Daoy (cell line): ENCODE measurements at regions not wholly inside any gene's neighbourhood (a gene's known extent, or its start where the extent isn't known, plus 50 kb on each side); places are given as distances from the start of the nearest gene placed in this dataset.
"Not testable (repeated sequence)": the region's sequence is repeated elsewhere in the genome, so short reads cannot be mapped to it uniquely, and the experiment has no call there.

ENCODE experiments used
- DNase-seq: peaks from one replicate; pipeline ENCODE4 v3.0.0-alpha.2; 2015; ENCODE audit warnings: low read depth

GRCh38 chr10:34015700-34016099 lies 681.2 kb upstream of the NRP1 start:
- no peak for DNase-seq

GRCh38 chr10:34013235-34013634 lies 678.8 kb upstream of the NRP1 start:
- no peak for DNase-seq

DNA sequence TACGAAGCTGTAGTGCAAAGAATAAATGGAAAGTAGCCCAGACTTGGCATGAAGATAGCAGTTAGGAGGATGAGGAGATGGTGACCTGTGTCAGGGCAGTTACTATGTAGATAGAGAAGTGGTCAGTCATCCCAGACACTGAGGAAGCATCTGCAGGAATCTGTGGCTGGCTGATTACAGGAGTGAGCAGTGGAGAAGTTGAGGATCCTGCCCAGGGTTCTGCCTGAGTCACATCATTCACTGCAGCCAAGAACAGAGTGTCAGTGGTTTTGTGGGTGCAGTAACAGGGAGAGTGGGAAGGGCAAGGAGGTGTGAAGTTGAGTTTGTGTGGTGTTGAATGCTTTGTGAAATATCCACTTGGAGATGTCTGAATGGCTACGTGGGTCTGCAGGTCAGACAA lies 676.4 kb upstream of the NRP1 start:
- DNase-seq, result no peak

GRCh38 chr10:34010228-34010627 lies 675.8 kb upstream of the NRP1 start:
- DNase-seq, result not testable (repeated sequence)

DNA sequence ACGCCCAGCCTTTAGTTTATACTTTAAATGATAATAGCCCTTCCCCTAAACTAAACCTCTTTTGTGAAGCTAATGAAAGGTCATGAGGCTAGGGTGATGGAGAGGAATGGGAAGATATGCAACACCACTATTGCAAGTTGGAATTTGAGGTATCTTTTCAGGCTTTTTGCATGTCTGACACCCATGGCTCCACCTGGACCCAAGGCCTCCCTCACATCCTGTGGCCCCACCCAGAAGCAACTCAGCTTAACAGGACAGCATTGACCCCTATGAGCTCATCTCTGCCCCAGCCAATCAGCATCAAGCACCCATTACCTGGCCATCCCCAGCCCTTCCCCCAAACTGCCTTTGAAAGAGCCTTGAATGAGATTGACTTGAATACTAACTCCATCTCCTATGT lies 674.2 kb upstream of the NRP1 start:
- DNase-seq, result no peak

GRCh38 chr10:34006471-34006870 lies 672.0 kb upstream of the NRP1 start:
- no peak for DNase-seq

DNA sequence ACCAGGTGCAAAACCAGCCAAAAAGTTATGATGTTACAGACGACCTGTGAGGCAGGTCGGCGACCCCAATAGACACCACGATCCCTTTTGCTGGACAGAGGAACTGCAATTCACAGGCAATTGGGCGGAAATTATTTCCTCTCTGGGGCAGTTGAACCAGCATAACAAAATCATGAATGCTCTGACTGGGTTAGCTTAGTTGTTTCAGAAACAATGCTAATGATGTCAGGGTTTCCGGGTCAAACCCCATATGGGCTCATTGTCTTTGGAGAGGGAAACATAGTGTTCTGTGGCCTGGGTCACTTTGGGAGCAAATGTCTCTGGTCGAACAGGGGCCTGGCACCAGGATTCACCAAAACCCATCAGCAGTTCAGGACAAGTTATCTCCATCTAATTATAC lies 669.1 kb upstream of the NRP1 start:
- no peak for DNase-seq

DNA sequence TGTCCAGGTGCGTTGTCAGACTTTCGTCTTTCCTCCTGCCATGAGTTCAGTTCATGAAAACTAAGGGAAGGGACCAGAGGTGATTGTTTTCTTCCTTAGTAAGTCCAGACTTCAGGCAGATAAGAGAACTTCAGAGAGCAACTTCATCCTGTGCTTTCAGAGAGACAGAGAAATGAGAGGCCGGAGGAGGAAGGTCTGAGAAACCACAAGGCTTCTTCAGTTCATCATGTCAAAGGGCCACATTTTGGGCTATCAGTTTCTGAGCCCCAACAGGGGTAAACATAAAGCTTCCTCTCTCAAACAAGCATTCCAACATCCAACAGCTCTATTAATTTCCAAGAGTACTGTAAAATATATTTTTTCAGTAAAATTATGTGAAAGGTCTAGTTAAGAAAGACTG lies 668.4 kb upstream of the NRP1 start:
- DNase-seq, result no peak

DNA sequence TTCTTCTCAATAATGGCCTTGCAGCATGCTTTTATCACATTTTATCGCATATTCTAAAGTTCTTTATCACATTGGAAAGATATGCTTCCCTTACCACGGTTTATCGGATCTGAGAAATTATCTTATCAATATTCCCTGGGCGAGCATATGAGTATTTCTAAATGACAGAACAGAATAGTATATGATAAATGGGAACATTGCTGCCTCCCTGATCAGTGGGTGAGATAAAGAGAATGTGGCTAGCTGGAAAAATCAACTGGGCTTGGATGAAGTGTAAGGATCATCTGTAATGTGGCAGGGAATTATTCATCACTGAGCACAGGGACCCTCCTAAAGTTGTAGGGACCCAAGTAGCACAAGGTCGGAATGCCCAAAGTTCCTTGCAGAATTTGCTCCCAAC lies 667.4 kb upstream of the NRP1 start:
- no peak for DNase-seq

DNA sequence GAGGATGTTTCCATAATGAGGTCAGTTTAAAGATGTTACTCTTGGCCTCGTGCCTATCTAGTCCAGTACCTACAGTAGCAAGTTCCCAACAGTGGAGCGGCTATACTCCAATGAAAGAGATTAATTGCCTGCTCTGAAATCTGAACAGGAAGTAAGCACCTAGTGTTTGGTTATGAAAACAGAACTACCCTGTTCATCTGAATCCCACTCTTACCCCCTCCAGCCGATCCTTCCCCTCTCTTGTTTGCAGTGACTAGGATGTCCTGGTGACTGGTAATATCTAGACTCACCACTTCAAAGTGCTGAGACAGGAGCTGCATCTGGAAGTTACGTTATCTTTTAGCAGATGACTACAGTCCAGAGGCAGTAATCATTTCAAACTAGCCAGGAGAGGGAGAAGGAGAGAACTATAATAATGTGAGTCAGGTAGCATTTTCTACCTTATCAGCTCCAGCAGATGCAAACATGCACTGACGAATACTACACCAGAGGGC lies 666.7 kb upstream of the NRP1 start:
- DNase-seq, result peak; percentile 6

DNA sequence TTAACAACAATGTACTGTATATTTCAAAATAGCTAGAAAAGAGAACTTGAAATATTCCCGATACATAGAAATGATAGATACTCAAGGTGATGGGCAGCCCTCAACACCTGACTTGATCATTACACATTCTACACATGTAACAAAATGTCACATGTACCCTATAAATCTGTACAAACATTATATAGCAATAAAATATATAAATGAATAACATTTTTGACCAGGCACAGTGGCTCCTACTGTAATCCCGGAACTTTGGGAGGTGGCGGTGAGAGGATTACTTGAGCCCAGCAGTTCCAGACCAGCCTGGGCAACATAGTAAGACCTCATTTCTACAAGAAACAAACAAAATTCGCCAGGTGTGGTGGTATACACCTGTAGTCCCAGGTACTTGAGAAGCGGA lies 659.5 kb upstream of the NRP1 start:
- DNase-seq, result no peak

GRCh38 chr10:33991924-33992323 lies 657.5 kb upstream of the NRP1 start:
- no peak for DNase-seq

- no peak for DNase-seq
Measured at GRCh38 chr10:33986515-33986914, 652.0 kb upstream of the NRP1 start.

DNA sequence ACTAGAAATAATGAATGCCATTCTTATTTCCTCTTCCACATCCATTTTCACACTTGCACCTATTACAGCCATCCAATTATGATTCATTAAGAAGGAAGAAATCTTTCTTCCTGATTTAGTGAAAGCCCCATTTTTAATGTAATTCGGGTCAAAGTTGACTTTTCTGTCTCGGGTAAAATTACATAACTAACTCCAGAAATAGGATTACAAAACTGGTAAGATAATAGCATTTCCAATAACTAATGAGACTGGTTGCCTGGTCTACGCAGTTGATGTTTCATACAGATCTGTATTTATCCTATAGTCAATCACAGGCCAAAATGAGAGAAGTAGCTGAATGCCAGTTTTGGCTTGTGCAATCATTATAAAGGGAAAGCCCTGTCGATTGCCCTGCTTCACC lies 651.5 kb upstream of the NRP1 start:
- DNase-seq, result no peak

GRCh38 chr10:33982995-33983394 lies 648.5 kb upstream of the NRP1 start:
- DNase-seq, result no peak

DNA sequence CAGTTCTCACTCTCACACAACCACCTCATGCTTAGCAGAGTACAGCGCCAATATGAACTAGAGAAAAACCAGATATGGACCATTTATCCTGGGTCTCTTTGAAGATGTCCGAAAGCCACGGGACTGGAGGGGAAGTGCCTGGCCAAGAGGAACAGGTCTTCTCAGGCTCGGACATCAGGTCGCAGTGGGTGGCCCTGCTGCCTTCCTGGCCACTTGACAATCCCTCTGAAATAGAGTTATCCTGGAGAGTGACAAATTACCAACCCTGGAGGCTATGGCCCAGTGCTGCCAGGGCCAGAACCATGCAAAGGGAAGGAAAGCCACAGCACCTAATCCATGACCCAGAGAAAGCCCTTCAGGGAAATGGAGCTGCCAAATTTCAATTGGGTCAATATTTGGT lies 646.8 kb upstream of the NRP1 start:
- DNase-seq, result no peak

GRCh38 chr10:33979195-33979594 lies 644.7 kb upstream of the NRP1 start:
- DNase-seq, result no peak

- DNase-seq, result no peak
Measured at GRCh38 chr10:33975481-33975880, 641.0 kb upstream of the NRP1 start.

DNA sequence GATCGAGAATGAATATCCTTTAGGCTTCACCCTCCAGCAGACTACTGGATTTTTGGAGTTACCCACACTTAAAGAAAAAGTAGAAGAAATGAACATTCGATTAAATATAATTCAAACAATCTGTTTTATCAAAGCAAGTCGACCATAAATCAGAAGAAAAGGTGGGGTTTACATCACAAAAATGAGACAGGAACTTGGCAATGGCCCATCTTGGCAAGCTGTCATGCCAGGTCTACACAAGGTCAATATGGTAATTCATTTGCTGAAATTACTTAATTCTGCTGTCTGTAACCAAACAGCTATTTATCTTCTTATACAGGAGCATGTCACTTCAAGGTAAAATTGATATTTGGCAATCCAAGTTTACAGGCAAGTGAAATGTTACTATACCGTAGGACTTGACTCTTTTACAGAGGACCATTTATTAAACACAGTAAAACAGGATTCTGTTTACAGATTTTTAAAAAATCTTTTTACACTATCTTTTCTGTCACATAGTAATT lies 640.6 kb upstream of the NRP1 start:
- DNase-seq, result no peak

- no peak for DNase-seq
Measured at GRCh38 chr10:33968983-33969382, 634.5 kb upstream of the NRP1 start.

DNA sequence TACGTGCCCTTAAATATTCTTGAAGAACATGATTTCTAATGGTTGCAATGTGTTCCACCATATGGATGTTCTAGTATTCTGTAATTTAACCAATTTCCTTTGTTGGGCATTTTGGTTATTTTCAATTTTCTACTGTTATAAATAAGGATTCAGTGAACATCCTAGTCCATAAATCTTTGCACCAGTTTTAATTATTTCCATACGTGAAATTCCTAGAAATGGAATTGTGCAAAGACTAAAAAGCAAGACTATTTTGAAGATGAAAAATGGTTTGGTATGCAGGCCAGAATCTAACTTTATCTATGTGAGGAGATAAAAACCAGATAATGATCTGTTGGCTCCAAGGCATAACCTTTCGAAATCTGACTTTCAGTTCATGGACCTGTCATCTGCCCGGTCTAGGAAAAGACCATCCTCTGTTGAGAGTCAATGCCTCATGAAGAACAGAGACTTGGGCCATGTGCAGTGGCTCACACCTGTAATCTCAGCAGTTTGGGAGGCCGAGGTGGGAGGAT lies 633.2 kb upstream of the NRP1 start:
- DNase-seq, result no peak

DNA sequence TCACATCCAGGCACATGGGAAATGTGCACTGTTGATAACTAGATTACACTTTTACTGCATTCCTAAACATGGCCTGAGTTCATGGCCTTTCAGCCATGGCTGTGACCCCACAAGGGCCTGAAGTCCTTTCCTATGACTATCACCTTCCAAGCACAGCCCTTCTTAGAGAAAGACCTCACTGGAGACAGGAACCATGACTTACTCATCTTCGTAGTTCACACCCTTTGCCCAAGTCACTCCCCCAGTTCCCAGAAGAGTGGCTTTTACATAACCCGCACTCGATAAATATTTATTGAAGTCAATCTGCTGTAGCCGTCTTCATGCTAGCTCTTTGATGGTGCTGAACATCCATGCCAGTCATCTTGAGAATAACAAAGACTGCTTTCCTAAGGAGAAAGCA lies 632.5 kb upstream of the NRP1 start:
- no peak for DNase-seq

GRCh38 chr10:33965795-33966581 lies 631.5 kb upstream of the NRP1 start:
- no peak for DNase-seq

DNA sequence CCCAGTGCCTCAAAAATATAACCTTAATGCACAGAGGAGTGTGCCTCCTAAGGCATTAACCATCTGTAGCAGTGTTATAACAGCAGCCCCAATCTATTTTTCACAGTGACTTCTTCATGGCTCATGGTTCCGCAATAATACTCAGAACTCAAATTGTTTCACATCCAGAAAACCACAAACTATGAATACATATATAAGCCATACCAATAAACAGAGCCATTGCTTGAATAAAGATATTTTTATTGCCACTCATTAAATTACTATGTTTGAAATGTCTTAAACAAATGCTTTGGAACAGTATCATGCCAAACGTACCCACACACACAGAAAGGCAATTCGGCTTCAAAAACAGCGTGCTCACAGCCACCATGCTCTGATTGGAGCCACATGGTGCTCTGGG lies 629.3 kb upstream of the NRP1 start:
- DNase-seq, result no peak
